B cell (primary cell): ENCODE measurements at regions not wholly inside any gene's neighbourhood (a gene's known extent, or its start where the extent isn't known, plus 50 kb on each side); places are given as distances from the start of the nearest gene placed in this dataset.

Experiments
- CTCF ChIP-seq: fragments of 200-600 bp; IDR thresholded peaks from one replicate; pipeline ENCODE4 v1.8.0; 2022; ENCODE audit warnings: antibody characterized with exemption, mild to moderate bottlenecking
- EZH2 ChIP-seq: IDR thresholded peaks from 2 replicates; pipeline ENCODE4 v1.6.1; 2012; ENCODE audit warnings: borderline replicate concordance, low read depth, mild to moderate bottlenecking, moderate library complexity, low read length; ENCODE audit not compliant: insufficient read depth, poor library complexity, severe bottlenecking

GRCh38 chrX:42615161-42615563 is 162.8 kb downstream of the PPP1R2C start:
- TF ChIP-seq CTCF (no peak), EZH2 (no peak)
